HCT116 (cell line): ENCODE measurements at regions not wholly inside any gene's neighbourhood (a gene's known extent, or its start where the extent isn't known, plus 50 kb on each side); places are given as distances from the start of the nearest gene placed in this dataset.

ENCODE experiments used
- EGR1 ChIP-seq: IDR thresholded peaks from 2 replicates; pipeline ENCODE4 v1.6.1; 2012; ENCODE audit warnings: low read depth
- FOSL1 ChIP-seq: IDR thresholded peaks from 2 replicates; pipeline ENCODE4 v1.6.1; 2012; ENCODE audit warnings: low read depth

- TF ChIP-seq EGR1 (no peak), FOSL1 (no peak)
Observed at GRCh38 chr17:77394540-77395295, 253.9 kb downstream of the SEC14L1 start.
